ENCODE measurements at regions not wholly inside any gene's neighbourhood (a gene's known extent, or its start where the extent isn't known, plus 50 kb on each side); places are given as distances from the start of the nearest gene placed in this dataset.

GRCh38 chr11:104817973-104818372 is 80.3 kb downstream of the CASP12 start:
- no peak for FAIRE-seq
- DNase-seq (ENCODE audit: insufficient read length, low spot score): no peak
- TF ChIP-seq CTCF (IDR thresholded peaks at IDR 0.05; ENCODE audit: insufficient read depth, missing control alignments): no peak

GRCh38 chr11:104813532-104813931 is 84.7 kb downstream of the CASP12 start:
- no peak for FAIRE-seq
- DNase-seq (ENCODE audit: insufficient read length, low spot score): no peak
- no peak for TF ChIP-seq CTCF (IDR thresholded peaks at IDR 0.05; ENCODE audit: insufficient read depth, missing control alignments)

- FAIRE-seq (no peak), DNase-seq (ENCODE audit: insufficient read length, low spot score) (no peak)
- no peak for TF ChIP-seq CTCF (IDR thresholded peaks at IDR 0.05; ENCODE audit: insufficient read depth, missing control alignments)
These were observed 86.0 kb downstream of the CASP12 start for GRCh38 chr11:104812103-104812788.

GRCh38 chr11:104803776-104804175 is 94.5 kb downstream of the CASP12 start:
- FAIRE-seq (no peak), DNase-seq (ENCODE audit: insufficient read length, low spot score) (no peak)
- no peak for TF ChIP-seq CTCF (IDR thresholded peaks at IDR 0.05; ENCODE audit: insufficient read depth, missing control alignments)

GRCh38 chr11:104799251-104799650 is 99.0 kb downstream of the CASP12 start:
- TF ChIP-seq CTCF (IDR thresholded peaks at IDR 0.05; ENCODE audit: insufficient read depth, missing control alignments): no peak
- FAIRE-seq: no peak
- no peak for DNase-seq (ENCODE audit: insufficient read length, low spot score)

- TF ChIP-seq CTCF (IDR thresholded peaks at IDR 0.05; ENCODE audit: insufficient read depth, missing control alignments): no peak
- DNase-seq (ENCODE audit: insufficient read length, low spot score) (no peak), FAIRE-seq (no peak)
These were observed 99.5 kb downstream of the CASP12 start for GRCh38 chr11:104798789-104799188.

GRCh38 chr11:104796301-104796700 is 102.0 kb downstream of the CASP12 start:
- FAIRE-seq (no peak), DNase-seq (ENCODE audit: insufficient read length, low spot score) (no peak)
- TF ChIP-seq CTCF (IDR thresholded peaks at IDR 0.05; ENCODE audit: insufficient read depth, missing control alignments): no peak
